AG08395 (cell line): ENCODE measurements at regions not wholly inside any gene's neighbourhood (a gene's known extent, or its start where the extent isn't known, plus 50 kb on each side); places are given as distances from the start of the nearest gene placed in this dataset.

ENCODE experiments used
- DNase-seq: peaks from one replicate; pipeline ENCODE4 v3.0.0; 2012; ENCODE audit warnings: mixed read lengths, low spot score

- no peak for DNase-seq
Observed at GRCh38 chr2:176388861-176389260, 119.6 kb downstream of the MTX2 start.

- peak; percentile 22 for DNase-seq
Observed at GRCh38 chr2:176390276-176391147, 121.3 kb downstream of the MTX2 start.

DNA sequence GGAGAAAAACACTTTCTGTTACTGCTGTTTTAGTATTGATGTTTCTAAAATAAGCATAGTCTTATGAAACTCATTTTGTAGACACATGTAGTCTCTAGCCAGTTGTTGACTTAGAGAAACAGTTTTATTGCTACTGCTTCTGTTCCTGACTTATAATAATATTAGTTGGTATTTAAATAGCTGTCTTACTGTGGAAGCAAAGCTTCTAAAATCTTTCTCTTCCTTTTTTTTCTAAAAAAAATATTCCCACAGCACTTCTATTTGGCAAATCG, 121.8 kb downstream of the MTX2 start:
- no peak for DNase-seq

- no peak for DNase-seq
Observed at GRCh38 chr2:176392249-176392648, 123.0 kb downstream of the MTX2 start.

- no peak for DNase-seq
Observed at GRCh38 chr2:176392744-176393414, 123.6 kb downstream of the MTX2 start.

DNA sequence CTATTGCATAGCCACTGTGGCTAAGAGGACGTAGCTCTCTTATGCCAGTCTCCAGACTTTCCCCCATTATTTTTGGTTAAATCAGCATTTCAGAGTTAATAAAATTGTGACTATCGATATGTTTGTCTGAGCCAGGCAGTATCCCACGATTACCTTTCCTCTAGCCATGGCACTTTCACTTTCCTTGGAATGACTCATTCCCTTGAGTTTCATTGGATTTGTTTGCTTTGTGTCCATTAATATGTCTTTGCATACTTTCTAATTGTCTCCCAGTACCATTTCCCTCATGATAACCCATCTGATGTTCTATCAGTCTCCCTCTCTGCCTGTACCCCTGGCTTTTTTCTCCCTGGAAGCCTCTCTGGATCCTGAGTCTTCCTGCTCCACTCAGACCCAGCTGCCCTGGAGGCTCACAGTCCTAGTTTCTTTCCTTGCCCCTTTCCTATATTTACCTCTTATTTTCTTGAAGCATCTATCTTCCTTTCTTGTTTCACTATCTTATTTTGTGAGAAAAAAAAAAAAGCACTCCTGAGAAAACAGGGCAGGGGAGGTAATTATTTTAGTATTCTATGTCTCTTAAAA, 126.1 kb downstream of the MTX2 start:
- no peak for DNase-seq

GRCh38 chr2:176398243-176399073, 129.2 kb downstream of the MTX2 start:
- DNase-seq: no peak

- DNase-seq: no peak
Observed at GRCh38 chr2:176399074-176399598, 129.9 kb downstream of the MTX2 start.

DNA sequence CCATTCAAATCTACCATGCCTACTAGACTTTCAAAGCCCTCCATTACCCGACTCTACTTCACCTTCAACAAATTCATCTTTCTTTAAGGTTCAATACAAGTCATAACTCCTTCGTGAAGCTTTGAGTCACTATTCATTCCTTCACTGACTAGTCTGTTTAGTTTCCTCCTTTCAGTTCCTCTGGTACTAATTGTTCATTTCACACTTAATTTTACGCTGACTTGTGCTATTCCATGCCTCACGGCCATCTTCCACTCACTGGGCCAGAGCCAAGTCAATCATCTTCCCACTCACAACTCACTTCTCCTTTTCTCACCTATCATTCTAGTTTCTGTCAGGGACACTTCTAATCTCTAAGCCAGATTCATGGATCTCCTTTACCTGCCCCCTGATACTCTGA, 136.2 kb downstream of the MTX2 start:
- no peak for DNase-seq

DNA sequence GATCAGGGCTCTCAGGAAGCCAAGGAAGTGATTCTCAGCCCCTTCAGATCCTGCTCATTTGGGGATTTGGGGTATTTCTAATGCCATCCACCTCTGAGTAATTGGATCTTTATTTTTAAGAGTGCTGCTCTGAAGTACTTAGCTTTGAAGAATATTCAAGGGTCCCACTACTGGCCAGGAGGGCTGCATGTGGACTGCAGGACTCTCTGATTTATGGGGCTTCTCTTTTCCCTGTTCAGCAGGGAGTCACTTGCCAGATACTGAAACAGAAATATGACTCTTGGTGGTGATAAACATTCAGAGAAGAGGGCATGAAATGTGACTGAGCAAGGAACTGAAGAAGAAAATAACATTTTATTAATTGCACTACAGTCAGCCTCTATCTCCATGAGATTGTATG, 138.5 kb downstream of the MTX2 start:
- no peak for DNase-seq

GRCh38 chr2:176409671-176410070, 140.4 kb downstream of the MTX2 start:
- no peak for DNase-seq

- DNase-seq: no peak
Observed at GRCh38 chr2:176412136-176412535, 142.9 kb downstream of the MTX2 start.

DNA sequence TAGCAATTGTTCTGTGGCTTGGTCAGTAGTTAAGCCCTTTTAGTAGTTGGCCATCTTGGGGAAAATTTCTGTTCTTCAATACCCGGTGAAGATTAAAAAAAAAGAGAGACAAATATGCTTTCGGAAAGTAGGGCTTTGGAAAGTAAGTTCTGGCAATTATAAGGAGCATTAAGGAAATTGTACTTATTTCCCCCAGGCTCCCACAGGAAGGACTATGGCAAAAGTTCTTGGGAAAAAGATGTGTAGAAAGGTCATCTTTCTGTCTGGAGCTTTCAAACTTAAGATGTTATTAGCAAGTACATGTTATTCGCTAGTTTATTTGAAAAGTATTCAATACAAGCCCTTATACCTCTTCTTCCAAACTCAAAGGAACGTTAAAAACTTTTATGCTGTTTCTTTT, 144.5 kb downstream of the MTX2 start:
- DNase-seq: no peak

DNA sequence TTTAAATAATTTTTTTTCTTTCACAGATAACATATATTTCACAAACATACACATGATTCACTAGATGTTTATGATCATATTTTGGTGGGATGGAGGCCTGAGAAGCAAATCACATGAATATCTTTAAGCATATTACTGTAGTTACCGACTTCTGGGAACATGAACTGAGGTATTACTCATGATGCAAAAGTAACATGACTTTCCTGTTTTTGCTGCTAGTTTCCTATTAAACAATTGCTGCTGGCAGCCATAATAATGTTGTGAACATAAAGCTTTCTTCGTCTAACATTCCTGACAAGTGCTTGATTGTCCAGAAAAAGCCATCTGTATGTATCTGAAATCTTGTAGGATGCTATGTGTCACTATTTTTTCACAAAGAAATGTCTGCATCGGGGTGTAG, 145.4 kb downstream of the MTX2 start:
- DNase-seq: no peak

- no peak for DNase-seq
Observed at GRCh38 chr2:176415174-176415895, 146.1 kb downstream of the MTX2 start.

GRCh38 chr2:176415937-176416499, 146.8 kb downstream of the MTX2 start:
- no peak for DNase-seq

GRCh38 chr2:176418768-176419167, 149.5 kb downstream of the MTX2 start:
- DNase-seq: no peak

DNA sequence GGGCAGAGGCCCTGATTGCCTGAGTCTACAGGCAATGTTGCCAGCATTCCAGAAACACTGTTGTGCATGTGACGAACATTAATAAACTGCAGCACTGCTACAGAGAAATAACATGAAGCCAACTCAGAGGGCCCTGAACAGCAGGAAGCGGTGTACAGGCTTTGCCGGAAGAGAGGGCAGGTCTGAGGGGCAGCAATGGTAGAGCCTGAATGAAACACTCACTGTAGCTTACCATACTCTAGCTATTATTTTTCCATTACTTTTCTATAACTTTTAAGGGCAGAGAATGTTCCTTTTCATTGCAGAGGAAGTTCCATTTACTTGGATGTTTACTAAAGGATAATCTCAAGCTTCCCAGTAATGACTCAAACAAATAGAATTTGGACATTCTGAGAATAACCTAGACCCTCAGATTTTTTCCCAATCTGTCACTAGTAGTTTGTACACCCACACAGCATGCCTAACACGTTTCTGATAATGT, 150.4 kb downstream of the MTX2 start:
- peak; percentile 47 for DNase-seq

GRCh38 chr2:176421297-176422050, 152.2 kb downstream of the MTX2 start:
- no peak for DNase-seq

- DNase-seq: no peak
Observed at GRCh38 chr2:176423819-176424218, 154.6 kb downstream of the MTX2 start.
